Endothelial cell (in vitro differentiated cells): ENCODE measurements at regions not wholly inside any gene's neighbourhood (a gene's known extent, or its start where the extent isn't known, plus 50 kb on each side); places are given as distances from the start of the nearest gene placed in this dataset.

ENCODE experiments used
- DNase-seq: peaks from one replicate; pipeline ENCODE4 v3.0.0; 2021; ENCODE audit warnings: low spot score
- H3K27ac Mint-ChIP-seq: one replicate; pipeline ENCODE4 v1.8.0; 2021; ENCODE audit warnings: mixed read lengths, inconsistent platforms; ENCODE audit not compliant: unreplicated experiment
- H3K27me3 Mint-ChIP-seq: one replicate; pipeline ENCODE4 v1.8.0; 2021; ENCODE audit warnings: mild to moderate bottlenecking, moderate library complexity, mixed read lengths, inconsistent platforms; ENCODE audit not compliant: unreplicated experiment
- H3K36me3 Mint-ChIP-seq: one replicate; pipeline ENCODE4 v1.8.0; 2021; ENCODE audit warnings: mild to moderate bottlenecking, low read depth, mixed read lengths, inconsistent platforms; ENCODE audit not compliant: unreplicated experiment
- H3K4me1 Mint-ChIP-seq: one replicate; pipeline ENCODE4 v1.8.0; 2021; ENCODE audit warnings: mild to moderate bottlenecking, mixed read lengths, inconsistent platforms; ENCODE audit not compliant: unreplicated experiment
- H3K4me3 Mint-ChIP-seq: one replicate; pipeline ENCODE4 v1.8.0; 2021; ENCODE audit warnings: mild to moderate bottlenecking, mixed read lengths, inconsistent platforms; ENCODE audit not compliant: unreplicated experiment
- H3K9me3 Mint-ChIP-seq: one replicate; pipeline ENCODE4 v1.8.0; 2021; ENCODE audit warnings: mixed read lengths, inconsistent platforms; ENCODE audit not compliant: unreplicated experiment
- CTCF ChIP-seq: fragments of 200-600 bp; sonication (generic); IDR thresholded peaks from one replicate; pipeline ENCODE4 v1.5.0; 2021; ENCODE audit warnings: antibody characterized with exemption; ENCODE audit not compliant: unreplicated experiment

- Mint-ChIP-seq H3K4me3 (no peak overlapping the region), H3K9me3 (no peaks in the 10 kb centered on the region), H3K27ac (no peak overlapping the region), H3K27me3 (no peaks in the 10 kb centered on the region), H3K4me1 (peaks cover 3% of the 10 kb centered on the region), H3K36me3 (no peaks in the 10 kb centered on the region)
- no peak for TF ChIP-seq CTCF
- DNase-seq: no peak
Observed at GRCh38 chr6:71502956-71503355, 214.3 kb downstream of the OGFRL1 start.

DNA sequence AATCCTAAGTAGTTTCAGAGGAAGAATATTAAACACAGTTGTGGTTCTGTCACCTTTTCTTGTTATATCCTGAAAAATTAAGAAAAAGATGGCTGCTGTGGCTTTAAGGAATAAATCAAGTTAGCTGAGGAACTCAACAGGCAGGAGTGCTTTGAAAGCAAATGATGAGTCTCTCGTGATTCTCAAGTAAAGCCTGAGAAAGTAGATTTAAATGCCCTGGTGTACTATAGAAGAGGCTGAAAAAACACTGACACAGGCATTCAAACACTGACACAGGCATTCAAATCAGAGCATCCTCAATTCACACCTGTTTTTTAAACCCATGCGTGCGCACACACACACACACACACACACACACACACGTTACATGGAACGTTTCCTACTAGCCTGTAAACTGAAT, 218.6 kb downstream of the OGFRL1 start:
- H3K4me1 Mint-ChIP-seq: no peaks in the 10 kb centered on the region
- no peaks in the 10 kb centered on the region for H3K9me3 Mint-ChIP-seq
- H3K27me3 Mint-ChIP-seq: peaks cover 1% of the 10 kb centered on the region
- H3K36me3 Mint-ChIP-seq: no peaks in the 10 kb centered on the region
- H3K4me3 Mint-ChIP-seq: no peak overlapping the region
- no peak for DNase-seq
- no peak overlapping the region for H3K27ac Mint-ChIP-seq
- TF ChIP-seq CTCF: no peak

GRCh38 chr6:71509191-71510005, 220.8 kb downstream of the OGFRL1 start:
- no peak overlapping the region for H3K27ac Mint-ChIP-seq
- no peak for DNase-seq
- TF ChIP-seq CTCF: no peak

GRCh38 chr6:71510057-71510713, 221.6 kb downstream of the OGFRL1 start:
- no peak for TF ChIP-seq CTCF
- Mint-ChIP-seq H3K27ac (no peak overlapping the region), H3K4me1 (no peaks in the 10 kb centered on the region), H3K9me3 (no peaks in the 10 kb centered on the region), H3K36me3 (no peaks in the 10 kb centered on the region), H3K27me3 (peaks cover 2% of the 10 kb centered on the region), H3K4me3 (no peak overlapping the region)
- DNase-seq: peak; percentile 58

More at GRCh38 chr6:71509191-71510005, 220.8 kb downstream of the OGFRL1 start:
- Mint-ChIP-seq H3K27me3 (peaks cover 2% of the 10 kb centered on the region), H3K4me3 (no peak overlapping the region), H3K36me3 (no peaks in the 10 kb centered on the region), H3K4me1 (no peaks in the 10 kb centered on the region), H3K9me3 (no peaks in the 10 kb centered on the region)

GRCh38 chr6:71510856-71511255, 222.2 kb downstream of the OGFRL1 start:
- no peaks in the 10 kb centered on the region for H3K9me3 Mint-ChIP-seq
- no peak for DNase-seq
- no peaks in the 10 kb centered on the region for H3K4me1 Mint-ChIP-seq
- TF ChIP-seq CTCF: no peak
- H3K27ac Mint-ChIP-seq: no peak overlapping the region
- peaks cover 2% of the 10 kb centered on the region for H3K27me3 Mint-ChIP-seq
- no peaks in the 10 kb centered on the region for H3K36me3 Mint-ChIP-seq
- H3K4me3 Mint-ChIP-seq: no peak overlapping the region
